HUES64 (cell line): ENCODE measurements at regions not wholly inside any gene's neighbourhood (a gene's known extent, or its start where the extent isn't known, plus 50 kb on each side); places are given as distances from the start of the nearest gene placed in this dataset.

Experiments used
- H3K27ac ChIP-seq: 2 replicates; pipeline ENCODE4 v1.7.0; 2013; ENCODE audit warnings: low read depth, low read length, inconsistent platforms
- H3K27me3 ChIP-seq: 2 replicates; pipeline ENCODE4 v1.6.1; 2013; ENCODE audit warnings: mild to moderate bottlenecking, low read length; ENCODE audit not compliant: insufficient read depth
- H3K36me3 ChIP-seq: 2 replicates; pipeline ENCODE4 v1.6.1; 2013; ENCODE audit warnings: mild to moderate bottlenecking, low read length; ENCODE audit not compliant: insufficient read depth
- H3K4me1 ChIP-seq: 2 replicates; pipeline ENCODE4 v1.6.1; 2013; ENCODE audit warnings: mild to moderate bottlenecking, low read length, moderate library complexity; ENCODE audit not compliant: insufficient read depth
- H3K4me3 ChIP-seq: 2 replicates; pipeline ENCODE4 v1.5.1; 2013; ENCODE audit warnings: mild to moderate bottlenecking, low read length, moderate library complexity
- H3K9ac ChIP-seq: 2 replicates; pipeline ENCODE4 v1.6.1; 2013; ENCODE audit warnings: mild to moderate bottlenecking, low read depth, low read length
- H3K9me3 ChIP-seq: 2 replicates; pipeline ENCODE4 v1.6.1; 2013; ENCODE audit warnings: low read depth, low read length; ENCODE audit not compliant: insufficient read depth
- WGBS: fragments of 150-250, 120-280 bp; methylation state at CpG from one replicate; pipeline ENCODE4 v1.1.7; 2013; ENCODE audit warnings: missing lambda C conversion rate; 5-methylcytosine and 5-hydroxymethylcytosine counted together

DNA sequence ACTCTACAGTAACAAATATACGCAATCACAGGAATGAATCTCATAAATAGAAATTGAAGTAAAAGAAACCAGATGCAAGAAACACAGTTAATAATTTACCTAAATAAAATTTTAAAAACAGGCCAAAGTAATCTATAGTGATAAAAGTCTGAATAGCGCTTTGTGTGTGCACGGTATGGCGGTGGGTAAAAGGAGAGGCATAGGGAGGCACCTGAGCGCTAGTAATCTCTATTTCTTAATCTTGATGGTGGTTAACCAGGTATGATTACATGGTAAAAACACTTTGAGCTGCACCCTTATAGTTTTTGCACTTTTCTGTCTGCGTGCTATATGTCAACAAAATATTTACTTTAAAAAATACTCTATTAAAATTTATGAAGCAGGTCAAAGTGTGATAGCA is 198.1 kb upstream of the SATB1 start:
- no peaks in the 10 kb centered on the region for H3K36me3 ChIP-seq
- H3K9me3 ChIP-seq = no peaks in the 10 kb centered on the region
- H3K9ac ChIP-seq = no peak overlapping the region
- H3K4me3 ChIP-seq = no peak overlapping the region
- peaks cover 8% of the 10 kb centered on the region; the same call in 1 of the 2 replicates for H3K4me1 ChIP-seq
- WGBS = 94% methylated on average over 4 of the region's 6 CpGs
- no peaks in the 10 kb centered on the region for H3K27me3 ChIP-seq
- H3K27ac ChIP-seq = no peak overlapping the region

DNA sequence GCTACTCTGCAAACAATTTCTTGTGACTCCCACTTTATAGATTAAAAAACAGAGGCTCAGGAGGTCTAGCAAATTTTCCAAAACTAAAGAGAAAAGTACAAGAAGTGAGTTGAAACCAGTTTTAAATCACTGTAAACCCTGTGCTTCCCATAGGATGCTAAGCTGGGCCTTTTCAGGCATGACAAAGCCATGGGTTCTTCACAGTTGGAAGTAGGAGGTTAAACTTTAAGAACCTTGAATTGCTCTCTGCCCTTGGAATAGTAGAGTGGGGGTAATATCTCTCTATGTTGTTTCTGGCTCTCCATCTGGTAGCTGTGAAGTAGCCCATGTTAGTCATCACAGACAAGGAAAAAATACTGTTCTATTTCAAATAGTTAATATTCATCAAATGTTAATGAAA is 193.6 kb upstream of the SATB1 start:
- H3K4me1 ChIP-seq = peaks cover 9% of the 10 kb centered on the region; the same call in 1 of the 2 replicates
- no peak overlapping the region for H3K9ac ChIP-seq
- H3K27me3 ChIP-seq = no peaks in the 10 kb centered on the region
- H3K4me3 ChIP-seq = no peak overlapping the region
- no peaks in the 10 kb centered on the region for H3K9me3 ChIP-seq
- no peak overlapping the region for H3K27ac ChIP-seq
- no peaks in the 10 kb centered on the region for H3K36me3 ChIP-seq

DNA sequence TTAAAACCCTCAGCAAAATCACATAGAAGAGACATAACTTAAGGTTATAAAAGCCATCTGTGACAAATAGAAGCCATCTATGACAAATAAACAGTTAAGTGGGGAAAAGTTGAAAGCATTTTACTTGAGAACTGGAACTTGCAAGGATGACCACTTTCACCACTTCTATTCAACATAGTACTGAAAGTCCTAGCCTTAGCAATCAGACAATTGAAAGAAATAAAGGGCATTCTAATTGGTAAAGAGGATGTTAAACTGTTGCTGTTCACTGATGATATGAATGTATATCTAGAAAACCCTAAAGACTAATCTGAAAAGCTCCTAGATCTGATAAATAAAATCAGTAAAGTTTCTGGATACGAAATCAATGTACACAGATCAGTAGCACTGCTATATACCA is 186.9 kb upstream of the SATB1 start:
- WGBS = 100% methylated on average over 1 of the region's 1 CpG

GRCh38 chr3:18609187-18609586 is 184.0 kb upstream of the SATB1 start:
- Histone ChIP-seq H3K9me3 (no peaks in the 10 kb centered on the region), H3K9ac (no peak overlapping the region), H3K36me3 (no peaks in the 10 kb centered on the region), H3K27me3 (no peaks in the 10 kb centered on the region), H3K27ac (no peak overlapping the region), H3K4me3 (no peak overlapping the region), H3K4me1 (no peaks in the 10 kb centered on the region)
- WGBS = 92% methylated on average over 4 of the region's 4 CpGs

More for the DNA sequence above, 186.9 kb upstream of the SATB1 start:
- H3K27me3 ChIP-seq = no peaks in the 10 kb centered on the region
- no peak overlapping the region for H3K27ac ChIP-seq
- H3K9me3 ChIP-seq = no peaks in the 10 kb centered on the region
- H3K9ac ChIP-seq = no peak overlapping the region
- H3K4me1 ChIP-seq = no peaks in the 10 kb centered on the region
- no peaks in the 10 kb centered on the region for H3K36me3 ChIP-seq
- H3K4me3 ChIP-seq = no peak overlapping the region

DNA sequence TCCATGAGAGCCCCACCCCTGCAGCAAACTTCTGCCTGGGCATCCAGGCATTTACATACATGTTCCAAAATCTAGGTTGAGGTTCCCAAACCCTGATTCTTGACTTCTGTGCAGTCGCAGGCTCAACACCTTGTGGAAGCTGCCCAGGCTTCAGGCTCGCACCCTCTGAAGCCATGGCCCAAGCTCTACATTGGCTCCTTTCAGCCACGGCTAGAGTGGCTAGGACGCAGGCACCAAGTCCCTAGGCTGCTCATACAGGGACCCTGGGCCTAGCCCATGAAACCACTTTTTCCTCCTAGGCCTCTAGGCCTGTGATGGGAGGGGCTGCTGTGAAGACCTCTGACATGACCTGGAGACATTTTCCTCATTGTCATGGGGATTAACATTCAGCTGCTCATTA is 172.8 kb upstream of the SATB1 start:
- no peaks in the 10 kb centered on the region for H3K4me1 ChIP-seq
- no peaks in the 10 kb centered on the region for H3K27me3 ChIP-seq
- H3K9ac ChIP-seq = no peak overlapping the region
- H3K36me3 ChIP-seq = no peaks in the 10 kb centered on the region
- H3K4me3 ChIP-seq = no peak overlapping the region
- WGBS = 95% methylated on average over 4 of the region's 4 CpGs
- H3K9me3 ChIP-seq = peaks cover 7% of the 10 kb centered on the region; the same call in 1 of the 2 replicates
- no peak overlapping the region for H3K27ac ChIP-seq

DNA sequence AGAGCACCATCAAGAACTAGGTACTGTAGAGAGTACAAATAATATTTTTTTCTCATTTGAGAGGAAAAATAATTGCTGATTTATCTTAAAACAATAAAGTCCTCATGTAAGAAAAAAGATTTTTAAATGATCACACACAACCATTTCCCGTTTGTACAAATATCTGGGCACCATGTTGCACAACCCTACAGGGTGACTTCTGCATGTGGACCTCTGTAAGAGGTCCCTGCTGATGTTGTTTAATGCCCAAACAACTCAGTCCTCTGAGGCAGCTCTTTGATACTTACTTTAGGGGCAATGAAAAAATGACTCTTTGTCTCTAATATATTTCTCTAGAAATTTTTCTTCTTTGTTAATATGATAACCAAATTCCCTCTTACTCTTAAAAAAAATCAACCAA is 168.1 kb upstream of the SATB1 start:
- no peak overlapping the region for H3K9ac ChIP-seq
- H3K27me3 ChIP-seq = no peaks in the 10 kb centered on the region
- H3K36me3 ChIP-seq = no peaks in the 10 kb centered on the region
- H3K4me3 ChIP-seq = no peak overlapping the region
- H3K27ac ChIP-seq = no peak overlapping the region
- H3K9me3 ChIP-seq = peaks cover 7% of the 10 kb centered on the region; the same call in 1 of the 2 replicates
- peaks cover 14% of the 10 kb centered on the region for H3K4me1 ChIP-seq
- WGBS = 0% methylated on average over 1 of the region's 1 CpG

DNA sequence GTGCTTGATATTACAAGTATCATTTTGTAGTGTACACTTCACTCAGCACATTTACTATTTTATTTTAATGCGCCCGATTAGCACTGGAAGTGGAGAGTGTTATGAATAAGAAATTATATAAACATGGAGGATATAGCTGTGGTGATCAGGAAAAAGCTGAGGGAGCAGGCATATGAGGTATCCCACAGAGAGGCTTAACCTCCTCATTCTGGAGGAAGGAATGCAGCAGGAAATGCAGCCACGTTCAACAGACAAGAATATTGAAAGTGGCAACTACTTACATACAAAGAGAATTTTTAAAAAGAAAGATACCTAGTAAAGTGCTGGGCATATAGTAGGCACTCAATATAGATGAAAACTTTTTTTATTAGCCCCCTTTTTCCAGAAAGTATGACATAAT is 166.0 kb upstream of the SATB1 start:
- Histone ChIP-seq H3K27ac (no peak overlapping the region), H3K4me1 (peaks cover 14% of the 10 kb centered on the region), H3K4me3 (no peak overlapping the region), H3K9ac (no peak overlapping the region), H3K9me3 (no peaks in the 10 kb centered on the region), H3K36me3 (no peaks in the 10 kb centered on the region), H3K27me3 (no peaks in the 10 kb centered on the region)
- WGBS = 100% methylated on average over 2 of the region's 3 CpGs

- Histone ChIP-seq H3K9ac (no peak overlapping the region), H3K27ac (no peak overlapping the region), H3K27me3 (no peaks in the 10 kb centered on the region), H3K9me3 (no peaks in the 10 kb centered on the region), H3K4me3 (no peak overlapping the region), H3K4me1 (peaks cover 9% of the 10 kb centered on the region), H3K36me3 (no peaks in the 10 kb centered on the region)
- 84% methylated on average over 2 of the region's 2 CpGs for WGBS
These were observed 160.9 kb upstream of the SATB1 start for GRCh38 chr3:18586076-18586475.

GRCh38 chr3:18585004-18585968 is 160.1 kb upstream of the SATB1 start:
- Histone ChIP-seq H3K27ac (no peak overlapping the region), H3K4me3 (no peak overlapping the region), H3K9me3 (no peaks in the 10 kb centered on the region), H3K36me3 (no peaks in the 10 kb centered on the region), H3K9ac (no peak overlapping the region), H3K4me1 (peaks cover 6% of the 10 kb centered on the region), H3K27me3 (no peaks in the 10 kb centered on the region)
- 96% methylated on average over 1 of the region's 1 CpG for WGBS

GRCh38 chr3:18580268-18580667 is 155.1 kb upstream of the SATB1 start:
- H3K36me3 ChIP-seq = no peaks in the 10 kb centered on the region
- no peaks in the 10 kb centered on the region for H3K27me3 ChIP-seq
- WGBS = 71% methylated on average over 2 of the region's 2 CpGs
- H3K9ac ChIP-seq = no peak overlapping the region
- H3K9me3 ChIP-seq = no peaks in the 10 kb centered on the region
- no peaks in the 10 kb centered on the region for H3K4me1 ChIP-seq
- no peak overlapping the region for H3K4me3 ChIP-seq
- H3K27ac ChIP-seq = no peak overlapping the region

GRCh38 chr3:18579661-18580060 is 154.5 kb upstream of the SATB1 start:
- no peak overlapping the region for H3K9ac ChIP-seq
- no peak overlapping the region for H3K27ac ChIP-seq
- no peaks in the 10 kb centered on the region for H3K9me3 ChIP-seq
- H3K36me3 ChIP-seq = no peaks in the 10 kb centered on the region
- H3K4me1 ChIP-seq = no peaks in the 10 kb centered on the region
- 53% methylated on average over 3 of the region's 3 CpGs for WGBS
- H3K27me3 ChIP-seq = no peaks in the 10 kb centered on the region
- no peak overlapping the region for H3K4me3 ChIP-seq
